ENCODE measurements at regions not wholly inside any gene's neighbourhood (a gene's known extent, or its start where the extent isn't known, plus 50 kb on each side); places are given as distances from the start of the nearest gene placed in this dataset.
"Not testable (repeated sequence)": the region's sequence is repeated elsewhere in the genome, so short reads cannot be mapped to it uniquely, and the experiment has no call there.

- not testable (repeated sequence) for H3K27me3 Mint-ChIP-seq; H3K27ac ChIP-seq (ENCODE audit: insufficient read depth, low read length, poor library complexity, severe bottlenecking); H3K9me3 Mint-ChIP-seq
Measured at GRCh38 chr9:40986332-40986731, 142.1 kb downstream of the FOXD4L6 start.

GRCh38 chr9:40975351-40975750, 153.1 kb downstream of the FOXD4L6 start:
- not testable (repeated sequence) for H3K27ac Mint-ChIP-seq; H3K4me1 Mint-ChIP-seq; H3K36me3 Mint-ChIP-seq; H3K4me1 ChIP-seq (ENCODE audit: control insufficient read depth, insufficient read depth, low read length, poor library complexity, severe bottlenecking); H3K9me3 ChIP-seq (ENCODE audit: control insufficient read depth in 2 of 2, low read length in 2 of 2); H3K27ac ChIP-seq (ENCODE audit: insufficient read depth, low read length, poor library complexity, severe bottlenecking); H3K9me3 Mint-ChIP-seq; H3K4me3 Mint-ChIP-seq; H3K27me3 ChIP-seq (ENCODE audit: control insufficient read depth, insufficient read depth, low read length); DNase-seq; H3K4me3 ChIP-seq (ENCODE audit: low read depth, low read length); H3K27me3 Mint-ChIP-seq; H3K36me3 ChIP-seq (ENCODE audit: control insufficient read depth, insufficient read depth, low read length); ATAC-seq (ENCODE audit: low read depth in 2 of 2)

More at GRCh38 chr9:40986332-40986731, 142.1 kb downstream of the FOXD4L6 start:
- not testable (repeated sequence) for H3K27ac Mint-ChIP-seq; DNase-seq; H3K4me3 Mint-ChIP-seq; ATAC-seq (ENCODE audit: low read depth in 2 of 2); H3K4me1 ChIP-seq (ENCODE audit: control insufficient read depth, insufficient read depth, low read length, poor library complexity, severe bottlenecking); H3K9me3 ChIP-seq (ENCODE audit: control insufficient read depth in 2 of 2, low read length in 2 of 2); H3K36me3 ChIP-seq (ENCODE audit: control insufficient read depth, insufficient read depth, low read length); H3K4me3 ChIP-seq (ENCODE audit: low read depth, low read length); H3K27me3 ChIP-seq (ENCODE audit: control insufficient read depth, insufficient read depth, low read length)
- Mint-ChIP-seq H3K4me1 (peaks cover 4 to 17% (median 14%) of the 10 kb centered on the region in 4 donors), H3K36me3 (peaks cover 14% of the 10 kb centered on the region)

GRCh38 chr9:40974912-40975311, 153.6 kb downstream of the FOXD4L6 start:
- H3K27me3 Mint-ChIP-seq; H3K27ac Mint-ChIP-seq; ATAC-seq (ENCODE audit: low read depth in 2 of 2); H3K27me3 ChIP-seq (ENCODE audit: control insufficient read depth, insufficient read depth, low read length); H3K9me3 ChIP-seq (ENCODE audit: control insufficient read depth in 2 of 2, low read length in 2 of 2); H3K36me3 Mint-ChIP-seq; H3K4me3 Mint-ChIP-seq; H3K27ac ChIP-seq (ENCODE audit: insufficient read depth, low read length, poor library complexity, severe bottlenecking); H3K4me3 ChIP-seq (ENCODE audit: low read depth, low read length); DNase-seq; H3K4me1 ChIP-seq (ENCODE audit: control insufficient read depth, insufficient read depth, low read length, poor library complexity, severe bottlenecking); H3K36me3 ChIP-seq (ENCODE audit: control insufficient read depth, insufficient read depth, low read length); H3K4me1 Mint-ChIP-seq; H3K9me3 Mint-ChIP-seq: not testable (repeated sequence)

- not testable (repeated sequence) for DNase-seq; H3K9me3 ChIP-seq (ENCODE audit: control insufficient read depth in 2 of 2, low read length in 2 of 2); H3K27ac ChIP-seq (ENCODE audit: insufficient read depth, low read length, poor library complexity, severe bottlenecking); ATAC-seq (ENCODE audit: low read depth in 2 of 2); H3K36me3 Mint-ChIP-seq; H3K4me3 Mint-ChIP-seq; H3K27me3 Mint-ChIP-seq; H3K4me3 ChIP-seq (ENCODE audit: low read depth, low read length); H3K4me1 Mint-ChIP-seq; H3K36me3 ChIP-seq (ENCODE audit: control insufficient read depth, insufficient read depth, low read length); H3K9me3 Mint-ChIP-seq; H3K4me1 ChIP-seq (ENCODE audit: control insufficient read depth, insufficient read depth, low read length, poor library complexity, severe bottlenecking); H3K27me3 ChIP-seq (ENCODE audit: control insufficient read depth, insufficient read depth, low read length); H3K27ac Mint-ChIP-seq
Measured at GRCh38 chr9:40971773-40972172, 156.7 kb downstream of the FOXD4L6 start.

- H3K9me3 ChIP-seq (ENCODE audit: control insufficient read depth in 2 of 2, low read length in 2 of 2); H3K36me3 Mint-ChIP-seq; H3K4me1 ChIP-seq (ENCODE audit: control insufficient read depth, insufficient read depth, low read length, poor library complexity, severe bottlenecking); H3K27ac ChIP-seq (ENCODE audit: insufficient read depth, low read length, poor library complexity, severe bottlenecking); DNase-seq; H3K4me1 Mint-ChIP-seq; H3K27ac Mint-ChIP-seq; H3K9me3 Mint-ChIP-seq; H3K27me3 Mint-ChIP-seq; H3K36me3 ChIP-seq (ENCODE audit: control insufficient read depth, insufficient read depth, low read length); ATAC-seq (ENCODE audit: low read depth in 2 of 2); H3K27me3 ChIP-seq (ENCODE audit: control insufficient read depth, insufficient read depth, low read length); H3K4me3 ChIP-seq (ENCODE audit: low read depth, low read length); H3K4me3 Mint-ChIP-seq: not testable (repeated sequence)
Measured at GRCh38 chr9:40970340-40970739, 158.1 kb downstream of the FOXD4L6 start.

- not testable (repeated sequence) for H3K27me3 Mint-ChIP-seq; H3K9me3 Mint-ChIP-seq; DNase-seq; H3K27ac ChIP-seq (ENCODE audit: insufficient read depth, low read length, poor library complexity, severe bottlenecking); H3K4me3 ChIP-seq (ENCODE audit: low read depth, low read length); H3K4me1 ChIP-seq (ENCODE audit: control insufficient read depth, insufficient read depth, low read length, poor library complexity, severe bottlenecking); H3K9me3 ChIP-seq (ENCODE audit: control insufficient read depth in 2 of 2, low read length in 2 of 2); H3K36me3 ChIP-seq (ENCODE audit: control insufficient read depth, insufficient read depth, low read length); H3K4me3 Mint-ChIP-seq; H3K4me1 Mint-ChIP-seq; ATAC-seq (ENCODE audit: low read depth in 2 of 2); H3K27ac Mint-ChIP-seq; H3K36me3 Mint-ChIP-seq; H3K27me3 ChIP-seq (ENCODE audit: control insufficient read depth, insufficient read depth, low read length)
Measured at GRCh38 chr9:40962461-40962860, 166.0 kb downstream of the FOXD4L6 start.

- H3K36me3 ChIP-seq (ENCODE audit: control insufficient read depth, insufficient read depth, low read length); H3K4me1 ChIP-seq (ENCODE audit: control insufficient read depth, insufficient read depth, low read length, poor library complexity, severe bottlenecking); H3K4me3 ChIP-seq (ENCODE audit: low read depth, low read length); DNase-seq; H3K27ac ChIP-seq (ENCODE audit: insufficient read depth, low read length, poor library complexity, severe bottlenecking); H3K9me3 ChIP-seq (ENCODE audit: control insufficient read depth in 2 of 2, low read length in 2 of 2); H3K27me3 Mint-ChIP-seq; H3K27me3 ChIP-seq (ENCODE audit: control insufficient read depth, insufficient read depth, low read length); H3K9me3 Mint-ChIP-seq; H3K27ac Mint-ChIP-seq; H3K4me3 Mint-ChIP-seq; ATAC-seq (ENCODE audit: low read depth in 2 of 2); H3K4me1 Mint-ChIP-seq: not testable (repeated sequence)
- peaks cover 42% of the 10 kb centered on the region for H3K36me3 Mint-ChIP-seq
Measured at GRCh38 chr9:40951876-40952494, 176.5 kb downstream of the FOXD4L6 start.

- not testable (repeated sequence) for ATAC-seq (ENCODE audit: low read depth in 2 of 2)
Measured at GRCh38 chr9:40946228-40946627, 182.3 kb downstream of the FOXD4L6 start.

More at GRCh38 chr9:40946228-40946627, 182.3 kb downstream of the FOXD4L6 start:
- not testable (repeated sequence) for H3K4me3 ChIP-seq (ENCODE audit: low read depth, low read length); H3K27me3 ChIP-seq (ENCODE audit: control insufficient read depth, insufficient read depth, low read length); H3K27me3 Mint-ChIP-seq; H3K4me1 Mint-ChIP-seq; H3K9me3 Mint-ChIP-seq; DNase-seq; H3K9me3 ChIP-seq (ENCODE audit: control insufficient read depth in 2 of 2, low read length in 2 of 2); H3K27ac Mint-ChIP-seq; H3K4me1 ChIP-seq (ENCODE audit: control insufficient read depth, insufficient read depth, low read length, poor library complexity, severe bottlenecking); H3K36me3 ChIP-seq (ENCODE audit: control insufficient read depth, insufficient read depth, low read length); H3K27ac ChIP-seq (ENCODE audit: insufficient read depth, low read length, poor library complexity, severe bottlenecking); H3K4me3 Mint-ChIP-seq
- H3K36me3 Mint-ChIP-seq = peaks cover 19% of the 10 kb centered on the region

Measured in CD4-positive, CD25-positive, alpha-beta regulatory T cell (primary cell).